KBM-7 (cell line): ENCODE measurements at regions not wholly inside any gene's neighbourhood (a gene's known extent, or its start where the extent isn't known, plus 50 kb on each side); places are given as distances from the start of the nearest gene placed in this dataset.

Experiments
- DNase-seq: peaks from one replicate; pipeline ENCODE4 v3.0.0-alpha.2; 2015
- in situ Hi-C: fragments of 300-500 bp; cut with MboI; formaldehyde crosslinking; loops from 2 replicates; pipeline ENCODE4 v1.14.3; 2020; ENCODE audit warnings: low sequenced_read_pairs, low pct_unique_long_range_greater_than_20kb, mixed read lengths

DNA sequence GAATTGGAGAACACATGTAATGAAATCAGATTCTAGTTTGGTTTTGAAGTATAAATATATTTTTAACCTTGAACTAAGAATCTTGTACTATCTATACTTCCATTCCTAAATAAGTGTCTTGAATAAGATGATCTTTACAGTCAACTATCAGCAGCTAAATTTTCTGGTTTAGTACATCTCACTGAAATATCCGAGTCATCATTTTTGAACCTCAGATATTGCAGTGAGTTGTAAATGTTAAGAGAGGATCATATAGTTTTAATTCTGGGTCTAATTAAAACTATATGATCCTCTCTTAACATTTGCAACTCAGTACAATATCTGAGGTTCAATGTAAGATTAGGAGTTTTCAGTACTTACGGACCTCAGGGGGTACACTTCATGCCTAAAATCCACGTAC lies 768.8 kb upstream of the ADAMTS5 start:
- in situ Hi-C loops, result no loop called here
- DNase-seq, result no peak

DNA sequence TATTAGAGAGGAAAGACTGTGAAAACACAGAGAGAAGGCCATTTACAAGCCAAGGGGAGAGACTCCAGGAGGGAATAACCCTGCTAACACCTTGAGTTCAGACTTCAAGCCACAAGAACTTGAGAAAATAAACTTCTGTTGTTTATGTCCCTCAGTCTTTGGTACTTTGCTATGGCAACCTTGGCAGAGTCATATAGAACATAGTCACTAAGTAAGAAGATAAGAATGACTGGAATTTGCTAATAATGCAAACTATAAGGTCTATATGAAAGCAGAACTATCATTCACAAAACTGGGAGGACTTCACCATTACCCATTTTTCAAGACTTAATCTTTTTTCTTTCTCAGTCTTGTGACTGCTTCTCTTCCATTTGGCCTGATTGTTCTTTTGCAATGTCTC lies 767.3 kb upstream of the ADAMTS5 start:
- no peak for DNase-seq
- in situ Hi-C loops, result no loop called here

- in situ Hi-C loops, result no loop called here
- DNase-seq, result no peak
These were observed 759.0 kb upstream of the ADAMTS5 start for GRCh38 chr21:27725916-27726315.

- in situ Hi-C loops, result loop anchor here (25.0 kb wide), 1 partner anchor 885 kb away; the partner anchor contains the start of gene ADAMTS1
- DNase-seq, result no peak
These were observed 755.2 kb upstream of the ADAMTS5 start for GRCh38 chr21:27722095-27722494.

GRCh38 chr21:27721675-27722074 lies 754.8 kb upstream of the ADAMTS5 start:
- DNase-seq, result no peak
- in situ Hi-C loops, result loop anchor here (25.0 kb wide), 1 partner anchor 884 kb away; the partner anchor contains the start of gene ADAMTS1

DNA sequence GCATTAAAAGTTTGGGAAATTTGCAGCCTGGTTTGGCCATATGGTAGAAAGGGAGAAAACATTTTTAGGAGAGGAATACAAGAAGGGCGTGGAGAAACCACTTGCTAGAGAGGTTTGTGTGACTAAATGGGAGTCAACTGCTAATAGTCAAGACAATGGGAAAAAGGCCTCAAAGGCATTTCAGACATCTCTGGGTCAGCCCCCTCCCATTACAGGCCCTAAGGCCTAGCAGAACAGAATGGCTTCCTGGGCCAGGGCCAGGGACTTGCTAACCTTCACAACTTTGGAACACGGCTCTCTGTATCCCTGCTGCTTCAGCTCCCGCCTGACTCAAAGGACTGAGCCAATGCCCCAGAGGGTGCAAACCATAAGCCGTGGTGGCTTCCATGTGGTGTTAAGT lies 752.3 kb upstream of the ADAMTS5 start:
- in situ Hi-C loops, result loop anchor here (25.0 kb wide), 1 partner anchor 882 kb away; the partner anchor contains the start of gene ADAMTS1
- DNase-seq, result no peak

GRCh38 chr21:27715131-27715530 lies 748.2 kb upstream of the ADAMTS5 start:
- in situ Hi-C loops, result loop anchor here (25.0 kb wide), 1 partner anchor 878 kb away; the partner anchor contains the start of gene ADAMTS1
- DNase-seq, result no peak

GRCh38 chr21:27713154-27714109 lies 746.5 kb upstream of the ADAMTS5 start:
- in situ Hi-C loops, result loop anchor here (25.0 kb wide), 1 partner anchor 876 kb away; the partner anchor contains the start of gene ADAMTS1

GRCh38 chr21:27704567-27705166 lies 737.8 kb upstream of the ADAMTS5 start:
- in situ Hi-C loops, result loop anchor here (25.0 kb wide), 1 partner anchor 867 kb away; the partner anchor contains the start of gene ADAMTS1
- no peak for DNase-seq

More at GRCh38 chr21:27713154-27714109, 746.5 kb upstream of the ADAMTS5 start:
- DNase-seq, result no peak

DNA sequence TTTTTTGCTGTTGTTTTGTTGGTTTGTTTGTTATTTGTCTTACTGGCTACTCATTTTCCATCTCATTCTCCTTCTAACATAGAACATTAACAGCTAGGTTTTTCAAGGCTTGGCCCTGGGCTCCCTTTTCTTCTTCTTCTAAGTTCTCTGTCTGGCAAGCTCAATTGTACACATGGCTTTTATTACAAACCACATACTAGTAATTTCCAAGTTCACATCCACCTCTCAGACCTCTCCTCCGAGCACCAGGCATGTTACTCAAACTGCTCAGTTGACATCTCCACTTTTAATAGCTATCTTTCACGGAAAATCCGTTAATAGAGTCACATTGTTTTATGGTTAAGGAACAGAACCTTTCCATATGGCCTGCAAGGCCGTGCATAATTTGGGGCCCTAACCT lies 736.9 kb upstream of the ADAMTS5 start:
- DNase-seq, result no peak
- in situ Hi-C loops, result loop anchor here (25.0 kb wide), 1 partner anchor 866 kb away; the partner anchor contains the start of gene ADAMTS1

- in situ Hi-C loops, result loop anchor here (25.0 kb wide), 1 partner anchor 864 kb away; the partner anchor contains the start of gene ADAMTS1
- DNase-seq, result peak; percentile 79
These were observed 734.2 kb upstream of the ADAMTS5 start for GRCh38 chr21:27700974-27701614.

DNA sequence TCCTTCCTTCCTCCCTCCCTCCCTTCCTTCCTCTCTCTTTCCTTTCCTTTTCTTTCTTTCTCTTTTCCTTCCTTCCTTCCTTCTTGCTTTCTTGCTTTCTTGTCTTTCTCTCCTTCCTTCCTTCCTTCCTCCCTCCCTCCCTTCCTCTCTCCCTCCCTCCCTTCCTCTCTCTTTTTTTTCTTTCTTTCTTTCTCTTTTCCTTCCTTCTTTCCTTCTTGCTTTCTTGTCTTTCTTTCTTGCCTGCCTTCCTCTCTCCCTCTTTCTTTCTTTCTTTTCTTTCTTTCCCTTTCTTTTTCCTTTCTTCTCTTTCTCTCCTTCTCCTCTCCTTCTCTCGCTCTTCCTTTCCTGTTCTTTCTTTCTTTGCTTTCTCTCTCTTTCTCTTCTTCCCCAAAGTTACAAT lies 728.4 kb upstream of the ADAMTS5 start:
- DNase-seq, result no peak
- in situ Hi-C loops, result no loop called here

DNA sequence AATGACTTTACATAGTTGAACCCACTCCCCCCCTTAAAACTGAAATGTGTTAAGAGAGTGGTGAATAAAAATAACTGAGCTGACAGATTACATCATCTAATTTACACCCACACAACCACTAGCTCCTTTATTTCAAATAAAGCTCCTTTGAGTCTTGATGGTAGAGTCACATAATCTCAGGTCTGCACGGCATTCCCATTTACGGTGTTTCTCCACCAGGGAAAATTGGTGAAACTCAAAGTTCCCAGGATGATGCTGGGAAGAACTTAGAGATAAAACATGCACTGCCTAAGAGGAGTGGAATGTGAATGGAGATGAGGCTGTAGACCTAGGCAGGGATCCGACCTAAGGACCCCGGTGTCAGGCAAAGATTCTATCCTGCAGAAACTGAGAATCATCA lies 727.8 kb upstream of the ADAMTS5 start:
- DNase-seq, result no peak
- in situ Hi-C loops, result no loop called here

DNA sequence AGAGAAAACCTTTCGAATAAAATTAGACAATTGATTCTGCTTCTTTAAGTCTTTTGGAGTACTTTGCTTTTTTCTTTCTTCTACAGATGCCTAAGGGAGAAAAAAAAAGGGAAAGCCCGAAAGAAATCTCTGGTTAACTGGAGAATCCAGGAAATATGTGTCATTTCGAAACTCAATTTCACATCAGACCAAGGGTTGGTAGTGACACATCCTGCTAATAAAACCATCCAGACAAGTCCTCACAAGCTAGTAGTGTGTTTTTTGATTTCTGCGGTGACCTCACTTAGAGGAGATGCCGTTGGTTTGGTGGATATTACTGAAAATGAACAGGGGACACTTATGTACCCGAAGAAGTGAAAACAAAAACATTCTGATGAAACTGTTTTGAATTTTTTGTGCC lies 726.5 kb upstream of the ADAMTS5 start:
- in situ Hi-C loops, result no loop called here
- DNase-seq, result no peak

- in situ Hi-C loops, result no loop called here
- no peak for DNase-seq
These were observed 724.6 kb upstream of the ADAMTS5 start for GRCh38 chr21:27691516-27691915.

DNA sequence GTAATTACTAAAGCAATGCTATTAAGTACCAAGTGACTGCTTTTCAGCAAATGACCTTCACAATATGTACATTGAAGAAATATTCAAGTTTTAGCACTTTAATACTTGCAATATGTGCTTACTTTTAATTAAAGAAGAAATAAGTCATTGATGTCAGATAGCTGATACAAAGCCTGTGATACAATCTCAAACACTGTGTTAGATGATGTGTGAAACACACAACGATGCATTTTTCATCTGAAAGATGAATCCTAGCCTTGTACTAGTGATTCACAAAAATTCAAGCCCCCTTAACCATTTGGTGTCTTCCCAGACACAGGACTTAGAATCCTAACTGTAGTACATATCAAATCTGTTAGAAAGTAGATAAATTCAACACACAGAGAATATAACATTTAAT lies 724.1 kb upstream of the ADAMTS5 start:
- no peak for DNase-seq
- in situ Hi-C loops, result no loop called here

DNA sequence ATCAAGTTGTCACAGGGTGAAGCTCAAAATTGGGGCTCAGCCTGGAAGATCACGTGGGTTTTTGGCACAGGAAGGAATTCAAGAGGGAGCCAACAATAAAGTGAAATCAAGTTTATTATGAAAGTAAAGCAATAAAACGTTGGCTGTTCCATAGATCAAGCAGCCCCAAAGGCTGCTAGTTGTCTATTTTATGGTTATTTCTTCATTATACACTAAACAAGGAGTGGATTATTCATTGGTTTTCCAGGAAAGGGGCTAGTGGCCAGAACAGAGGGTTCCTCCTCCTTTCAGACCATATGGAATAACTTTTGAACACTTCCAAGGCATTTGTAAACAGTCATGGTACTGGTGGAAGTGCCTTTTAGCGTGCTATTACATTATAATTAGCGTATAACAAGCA lies 723.5 kb upstream of the ADAMTS5 start:
- no peak for DNase-seq
- in situ Hi-C loops, result no loop called here

- in situ Hi-C loops, result no loop called here
- no peak for DNase-seq
These were observed 721.9 kb upstream of the ADAMTS5 start for GRCh38 chr21:27688773-27689172.

DNA sequence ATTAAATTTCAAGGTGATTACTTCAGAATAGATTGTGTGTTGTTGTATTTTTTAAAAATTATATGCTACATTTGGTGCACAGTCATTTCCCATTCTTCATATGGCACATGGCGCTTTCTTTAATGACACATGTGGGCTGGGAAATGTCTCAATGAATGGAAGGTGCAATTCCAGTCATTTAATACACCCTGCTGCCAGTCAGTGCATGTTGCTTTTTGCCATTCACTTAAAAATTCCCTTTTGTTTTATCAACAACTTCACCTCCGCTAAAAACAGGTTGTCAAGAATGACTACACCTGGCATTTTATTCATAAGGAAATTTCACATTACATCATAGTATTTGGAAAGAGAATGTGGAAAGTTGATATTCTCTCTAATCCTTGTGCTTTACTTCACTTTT lies 716.4 kb upstream of the ADAMTS5 start:
- in situ Hi-C loops, result no loop called here
- DNase-seq, result no peak
